Right hindlimb (tissue), 1 donor: ENCODE measurements at regions not wholly inside any gene's neighbourhood (a gene's known extent, or its start where the extent isn't known, plus 50 kb on each side); places are given as distances from the start of the nearest gene placed in this dataset.

Source experiments
- DNase-seq: peaks from one replicate; pipeline ENCODE4 v3.0.0-alpha.2; 2018

DNA sequence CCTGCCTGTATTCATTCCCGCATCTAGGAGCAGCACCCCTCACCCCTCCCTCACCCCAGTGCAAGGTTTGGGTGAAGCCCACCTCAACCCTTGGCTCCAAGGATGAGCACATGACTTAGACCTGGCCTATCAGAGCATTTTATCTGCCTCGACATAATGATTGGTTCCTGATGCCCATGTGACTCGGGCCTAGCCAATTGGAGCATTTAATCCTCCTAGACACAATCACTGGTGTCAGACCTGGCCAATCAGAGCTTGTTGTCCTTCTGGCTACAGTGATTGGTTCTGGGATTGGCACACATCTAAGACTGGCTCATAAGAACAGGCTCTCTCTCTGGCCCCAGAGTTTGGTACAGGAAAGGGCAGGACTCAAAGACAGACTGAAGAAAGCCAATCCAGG is 73.1 kb upstream of the MYL2 start:
- DNase-seq: no peak

DNA sequence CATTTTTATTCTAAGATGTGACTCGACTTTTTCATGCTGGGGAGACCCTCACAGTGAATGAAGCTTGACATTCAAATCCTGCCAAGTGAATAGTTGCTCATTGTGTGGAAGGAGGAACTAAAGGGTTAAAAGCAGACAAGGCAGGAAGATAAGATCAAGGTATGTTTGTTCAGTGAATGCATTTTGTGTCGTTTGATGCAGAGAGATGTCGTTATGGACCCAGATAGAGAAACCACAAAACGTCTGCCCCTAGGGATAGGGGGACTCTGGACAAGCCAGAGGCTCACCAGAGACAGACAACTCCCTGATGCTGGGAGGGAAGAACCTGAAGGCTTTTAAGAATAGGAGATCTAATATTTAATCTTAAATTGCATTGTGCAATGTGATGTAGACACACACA is 72.5 kb upstream of the MYL2 start:
- no peak for DNase-seq

DNA sequence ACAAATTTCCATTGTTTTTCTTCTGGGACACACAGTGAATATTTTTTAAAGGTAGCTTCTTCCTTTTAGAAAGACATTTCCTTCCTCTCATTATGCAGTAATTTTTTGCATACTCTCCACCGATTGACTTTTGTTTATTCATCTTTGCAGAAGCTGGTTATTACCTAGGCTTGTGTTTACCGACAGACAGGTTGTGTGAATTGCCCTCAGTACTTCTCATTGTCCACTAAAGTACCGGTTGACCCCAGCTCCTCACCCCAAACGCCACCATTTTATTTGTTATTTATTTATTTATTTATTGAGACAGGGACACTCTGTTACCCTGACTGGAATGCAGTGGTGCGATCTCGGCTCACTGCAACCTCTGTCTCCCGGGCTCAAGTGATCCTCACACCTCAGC is 63.4 kb upstream of the MYL2 start:
- DNase-seq: no peak

DNA sequence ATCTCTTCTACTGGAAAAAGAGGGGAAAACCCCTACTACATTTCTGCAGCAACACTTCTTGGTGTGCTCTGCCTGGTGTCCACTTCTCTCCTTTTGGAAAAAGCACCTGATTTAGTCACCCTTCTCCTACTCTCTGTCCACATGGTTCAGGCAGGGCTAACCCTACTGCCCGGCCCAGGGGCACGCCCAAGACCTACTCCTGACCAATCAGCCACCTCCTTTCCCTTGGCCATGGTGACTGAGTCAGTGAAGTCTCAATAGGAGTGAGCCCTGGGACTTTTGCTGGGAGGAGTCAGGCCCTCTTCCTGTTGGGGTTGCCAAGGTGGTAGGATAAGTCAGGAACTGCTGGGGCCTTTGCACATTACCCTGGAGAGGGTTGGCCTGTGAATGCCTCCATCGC is 52.5 kb upstream of the MYL2 start:
- no peak for DNase-seq

DNA sequence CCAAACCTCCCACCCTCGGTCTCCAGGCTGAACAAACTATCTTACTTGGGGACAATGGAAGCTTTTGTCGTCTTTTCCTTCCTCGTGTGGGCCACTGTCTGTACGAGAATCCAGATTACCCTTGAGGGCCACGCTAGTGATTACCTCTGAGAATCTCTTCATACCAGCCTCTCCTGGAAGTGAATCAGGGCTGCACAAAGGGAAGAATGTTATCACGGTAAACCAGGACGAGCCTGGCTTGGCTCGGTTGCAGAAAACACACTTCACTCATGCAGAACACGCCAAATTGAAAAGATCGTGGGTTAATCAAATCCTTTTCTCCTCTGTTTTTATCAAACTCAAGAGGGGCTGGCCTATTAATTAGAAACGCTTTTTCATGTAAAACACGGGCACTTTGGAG is 51.6 kb upstream of the MYL2 start:
- DNase-seq: no peak

DNA sequence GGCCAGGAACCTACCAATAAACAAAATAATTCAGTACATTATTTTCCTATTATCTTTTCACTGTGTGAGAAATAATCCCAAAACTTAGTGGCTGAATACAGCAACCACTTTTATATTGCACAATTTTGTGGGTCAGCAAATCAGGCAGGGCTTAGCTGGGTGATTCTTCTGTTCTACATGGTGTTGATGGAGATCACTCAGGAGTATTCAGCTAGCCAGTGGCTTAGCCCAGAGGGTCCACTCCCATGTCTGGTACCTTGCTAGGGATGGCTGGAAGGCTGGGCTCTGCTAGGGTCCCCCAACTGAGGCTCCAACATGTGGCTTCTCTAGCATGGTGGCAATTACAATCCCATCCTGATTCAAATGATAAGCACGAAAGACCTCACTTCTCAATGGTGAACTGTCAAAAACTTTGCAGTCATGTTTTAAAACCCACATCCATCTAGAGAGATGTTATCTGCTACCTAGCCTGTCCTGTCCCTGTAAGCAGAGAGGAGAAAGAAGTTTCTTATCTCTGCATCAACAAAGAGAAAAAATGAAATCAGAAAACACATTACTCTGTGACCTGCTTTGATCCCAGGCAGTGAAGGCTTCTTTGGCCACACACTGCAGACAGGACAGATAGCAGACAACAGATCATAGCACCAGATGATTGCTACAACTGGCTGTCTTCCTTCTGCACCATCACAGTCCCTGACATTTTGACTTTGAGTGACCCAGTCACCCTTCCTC is 51.0 kb upstream of the MYL2 start:
- DNase-seq: no peak
